ENCODE measurements at regions not wholly inside any gene's neighbourhood (a gene's known extent, or its start where the extent isn't known, plus 50 kb on each side); places are given as distances from the start of the nearest gene placed in this dataset.

GRCh38 chr10:121168545-121169216 is 317.5 kb downstream of the WDR11 start:
- TF ChIP-seq POLR2A (IDR thresholded peaks at IDR 0.05) (no peak), CTCF (IDR thresholded peaks at IDR 0.05) (no peak)
- WGBS, 2 donors = 66 to 81% methylated on average over 5 of the region's 5 CpGs
- Histone ChIP-seq H3K27ac (no peak overlapping the region), H3K4me3 (replicated peaks in 1 of 3) (no peak overlapping the region), H3K36me3 (no peaks in the 10 kb centered on the region), H3K27me3 (no peaks in the 10 kb centered on the region), H3K4me1 (no peaks in the 10 kb centered on the region), H3K9me3 (no peaks in the 10 kb centered on the region)
- intact Hi-C loops (cut with DNase I) = no loop called here
- peak in 1 of 2 donors; percentile 13 for DNase-seq

- intact Hi-C loops (cut with DNase I) = no loop called here
- 76 to 87% methylated on average over 3 of the region's 3 CpGs for WGBS, 2 donors
- TF ChIP-seq CTCF (IDR thresholded peaks at IDR 0.05) = no peak
- no peak for TF ChIP-seq POLR2A (IDR thresholded peaks at IDR 0.05)
Measured at GRCh38 chr10:121169406-121169805, 318.2 kb downstream of the WDR11 start.

GRCh38 chr10:121171825-121172787 is 320.9 kb downstream of the WDR11 start:
- no peaks in the 10 kb centered on the region for H3K9me3 ChIP-seq
- TF ChIP-seq POLR2A (IDR thresholded peaks at IDR 0.05) (no peak), CTCF (IDR thresholded peaks at IDR 0.05) (no peak)
- no peak overlapping the region for H3K4me3 ChIP-seq (replicated peaks in 1 of 3)
- intact Hi-C loops (cut with DNase I) = no loop called here
- H3K27ac ChIP-seq = no peak overlapping the region
- DNase-seq = no peak
- no peaks in the 10 kb centered on the region for H3K36me3 ChIP-seq
- no peaks in the 10 kb centered on the region for H3K4me1 ChIP-seq
- 72 to 79% methylated on average over 10 of the region's 10 CpGs for WGBS, 2 donors
- no peaks in the 10 kb centered on the region for H3K27me3 ChIP-seq

More at GRCh38 chr10:121169406-121169805, 318.2 kb downstream of the WDR11 start:
- H3K27ac ChIP-seq = no peak overlapping the region
- H3K4me3 ChIP-seq (replicated peaks in 1 of 3) = no peak overlapping the region
- no peaks in the 10 kb centered on the region for H3K36me3 ChIP-seq
- no peaks in the 10 kb centered on the region for H3K9me3 ChIP-seq
- H3K27me3 ChIP-seq = no peaks in the 10 kb centered on the region
- no peak for DNase-seq
- H3K4me1 ChIP-seq = no peaks in the 10 kb centered on the region

GRCh38 chr10:121179006-121179405 is 327.8 kb downstream of the WDR11 start:
- TF ChIP-seq CTCF (IDR thresholded peaks at IDR 0.05) (no peak), POLR2A (IDR thresholded peaks at IDR 0.05) (no peak)
- intact Hi-C loops (cut with DNase I) = no loop called here
- Histone ChIP-seq H3K36me3 (no peaks in the 10 kb centered on the region), H3K4me3 (replicated peaks in 1 of 3) (no peak overlapping the region), H3K4me1 (peaks cover 0 to 3% of the 10 kb centered on the region in 2 donors), H3K9me3 (no peaks in the 10 kb centered on the region), H3K27ac (no peak overlapping the region), H3K27me3 (no peaks in the 10 kb centered on the region)
- 92 to 94% methylated on average over 1 of the region's 1 CpG for WGBS, 2 donors
- DNase-seq = no peak

- TF ChIP-seq POLR2A (IDR thresholded peaks at IDR 0.05) = no peak
- no peak for TF ChIP-seq CTCF (IDR thresholded peaks at IDR 0.05)
- H3K9me3 ChIP-seq = no peaks in the 10 kb centered on the region
- H3K36me3 ChIP-seq = no peaks in the 10 kb centered on the region
- H3K4me1 ChIP-seq = peaks cover 0 to 3% of the 10 kb centered on the region in 2 donors
- H3K4me3 ChIP-seq (replicated peaks in 1 of 3) = no peak overlapping the region
- DNase-seq = no peak
- intact Hi-C loops (cut with DNase I) = loop anchor here (10.0 kb wide), 1 partner anchor 423 kb away; no protein-coding TSS in a partner anchor
- no peaks in the 10 kb centered on the region for H3K27me3 ChIP-seq
- WGBS, 2 donors = 61 to 66% methylated on average over 2 of the region's 2 CpGs
- H3K27ac ChIP-seq = no peak overlapping the region
Measured at GRCh38 chr10:121182219-121182618, 331.1 kb downstream of the WDR11 start.

All from thyroid gland (tissue), 4 donors.